ENCODE measurements at regions not wholly inside any gene's neighbourhood (a gene's known extent, or its start where the extent isn't known, plus 50 kb on each side); places are given as distances from the start of the nearest gene placed in this dataset.

DNA sequence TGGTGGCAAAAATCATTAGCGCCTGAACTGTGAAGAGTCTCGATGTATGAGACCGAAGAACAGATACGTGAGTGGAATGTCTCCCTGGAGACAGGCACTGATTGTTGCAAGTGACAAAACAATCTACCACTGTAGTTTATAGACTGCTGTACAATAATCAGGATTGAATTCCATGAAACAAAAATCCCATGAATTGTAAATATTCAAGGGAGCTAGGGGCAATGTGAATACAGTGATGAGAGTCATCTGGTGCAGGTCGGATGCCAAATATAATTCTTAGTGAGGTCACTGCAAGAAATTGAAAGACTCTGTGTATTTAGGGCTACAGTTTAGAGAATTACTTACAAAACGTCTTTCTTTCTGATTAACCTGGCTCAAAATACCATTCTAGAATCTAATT, 594.4 kb upstream of the VSTM2A start:
- Histone ChIP-seq H3K4me3 (no peak overlapping the region), H3K27ac (no peak overlapping the region), H3K4me1 (no peaks in the 10 kb centered on the region), H3K27me3 (no peaks in the 10 kb centered on the region), H3K9me3 (no peaks in the 10 kb centered on the region), H3K36me3 (ENCODE audit: low read depth, missing control alignments) (no peaks in the 10 kb centered on the region)
- intact Hi-C loops (cut with DNase I; ENCODE audit: low total_unique reads) = no loop called here
- no peak for TF ChIP-seq POLR2A (IDR thresholded peaks at IDR 0.05)
- TF ChIP-seq, protein P1, sequence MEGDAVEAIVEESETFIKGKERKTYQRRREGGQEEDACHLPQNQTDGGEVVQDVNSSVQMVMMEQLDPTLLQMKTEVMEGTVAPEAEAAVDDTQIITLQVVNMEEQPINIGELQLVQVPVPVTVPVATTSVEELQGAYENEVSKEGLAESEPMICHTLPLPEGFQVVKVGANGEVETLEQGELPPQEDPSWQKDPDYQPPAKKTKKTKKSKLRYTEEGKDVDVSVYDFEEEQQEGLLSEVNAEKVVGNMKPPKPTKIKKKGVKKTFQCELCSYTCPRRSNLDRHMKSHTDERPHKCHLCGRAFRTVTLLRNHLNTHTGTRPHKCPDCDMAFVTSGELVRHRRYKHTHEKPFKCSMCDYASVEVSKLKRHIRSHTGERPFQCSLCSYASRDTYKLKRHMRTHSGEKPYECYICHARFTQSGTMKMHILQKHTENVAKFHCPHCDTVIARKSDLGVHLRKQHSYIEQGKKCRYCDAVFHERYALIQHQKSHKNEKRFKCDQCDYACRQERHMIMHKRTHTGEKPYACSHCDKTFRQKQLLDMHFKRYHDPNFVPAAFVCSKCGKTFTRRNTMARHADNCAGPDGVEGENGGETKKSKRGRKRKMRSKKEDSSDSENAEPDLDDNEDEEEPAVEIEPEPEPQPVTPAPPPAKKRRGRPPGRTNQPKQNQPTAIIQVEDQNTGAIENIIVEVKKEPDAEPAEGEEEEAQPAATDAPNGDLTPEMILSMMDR (IDR thresholded peaks at IDR 0.05) = no peak
- no peak for DNase-seq
- WGBS, 2 donors = 42 to 53% methylated on average over 6 of the region's 6 CpGs

DNA sequence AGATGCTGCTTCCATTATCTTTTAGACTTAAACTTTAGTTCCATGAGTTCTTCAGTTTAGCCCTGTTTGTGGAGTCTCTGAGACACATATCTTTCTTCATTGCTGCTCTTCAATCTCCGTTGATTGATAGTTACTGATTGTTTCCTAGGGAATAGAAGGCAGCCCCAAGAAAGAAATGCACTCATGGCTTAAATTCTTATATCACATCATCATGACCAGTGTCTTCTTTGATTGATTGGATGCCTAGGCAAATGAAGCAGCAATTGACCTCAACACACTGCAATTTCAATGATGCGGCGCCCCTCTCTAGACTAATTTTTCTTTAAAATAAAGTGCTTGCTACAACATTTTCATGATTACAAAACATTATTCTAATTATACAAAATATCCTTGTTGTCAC, 576.5 kb upstream of the VSTM2A start:
- intact Hi-C loops (cut with DNase I; ENCODE audit: low total_unique reads) = no loop called here
- TF ChIP-seq, protein P1 (IDR thresholded peaks at IDR 0.05) = no peak
- TF ChIP-seq POLR2A (IDR thresholded peaks at IDR 0.05) = no peak
- H3K4me1 ChIP-seq = no peaks in the 10 kb centered on the region
- no peaks in the 10 kb centered on the region for H3K9me3 ChIP-seq
- no peak for DNase-seq
- no peaks in the 10 kb centered on the region for H3K27me3 ChIP-seq
- H3K36me3 ChIP-seq (ENCODE audit: low read depth, missing control alignments) = no peaks in the 10 kb centered on the region
- H3K27ac ChIP-seq = no peak overlapping the region
- H3K4me3 ChIP-seq = no peak overlapping the region
- WGBS, 2 donors = 92 to 96% methylated on average over 3 of the region's 3 CpGs

DNA sequence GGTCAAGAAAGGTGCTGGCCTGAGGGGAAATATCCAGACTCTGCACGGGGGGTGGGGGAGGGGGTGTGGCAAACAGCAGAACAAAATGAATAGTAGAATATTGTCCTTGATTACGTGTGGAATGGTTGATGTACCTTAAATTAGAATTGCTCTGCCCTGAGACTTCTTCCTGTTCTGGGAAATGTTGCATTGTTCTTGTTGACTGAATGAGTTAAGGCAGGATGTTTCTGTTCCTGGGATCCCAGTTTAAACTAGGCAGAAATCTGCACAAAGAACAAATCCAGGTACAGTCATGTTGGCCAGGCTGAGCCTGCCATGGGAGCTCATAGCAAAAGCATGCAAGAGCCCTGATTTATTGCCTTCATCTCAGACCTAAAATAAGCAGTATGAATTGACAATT, 558.7 kb upstream of the VSTM2A start:
- intact Hi-C loops (cut with DNase I; ENCODE audit: low total_unique reads) = no loop called here
- no peak overlapping the region for H3K4me3 ChIP-seq
- no peaks in the 10 kb centered on the region for H3K27me3 ChIP-seq
- H3K9me3 ChIP-seq = no peaks in the 10 kb centered on the region
- TF ChIP-seq, protein P1 (IDR thresholded peaks at IDR 0.05) = no peak
- TF ChIP-seq POLR2A (IDR thresholded peaks at IDR 0.05) = no peak
- H3K27ac ChIP-seq = no peak overlapping the region
- no peaks in the 10 kb centered on the region for H3K36me3 ChIP-seq (ENCODE audit: low read depth, missing control alignments)
- no peaks in the 10 kb centered on the region for H3K4me1 ChIP-seq
- 42 to 54% methylated on average over 2 of the region's 2 CpGs for WGBS, 2 donors
- no peak for DNase-seq

DNA sequence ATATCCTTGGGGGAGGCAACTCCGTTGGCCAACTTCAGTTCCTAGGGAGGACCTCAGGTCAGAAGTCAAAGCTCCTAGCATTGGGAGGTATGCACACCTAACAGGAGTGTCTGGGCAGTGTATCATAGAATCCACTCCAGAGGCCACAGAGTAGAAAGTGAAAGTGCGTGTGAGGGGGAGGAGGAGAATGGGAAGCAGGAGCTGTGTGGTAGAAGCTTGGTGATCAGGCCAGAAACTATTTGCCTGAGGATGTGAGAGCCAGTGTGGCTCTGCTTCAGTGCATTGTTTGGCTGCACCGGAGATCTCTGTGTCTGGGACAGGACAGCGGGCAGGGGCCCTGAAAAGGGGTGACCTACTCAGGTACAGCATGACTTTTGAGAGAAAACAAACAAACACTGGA, 557.4 kb upstream of the VSTM2A start:
- no peaks in the 10 kb centered on the region for H3K27me3 ChIP-seq
- H3K36me3 ChIP-seq (ENCODE audit: low read depth, missing control alignments) = no peaks in the 10 kb centered on the region
- TF ChIP-seq POLR2A (IDR thresholded peaks at IDR 0.05) = no peak
- TF ChIP-seq, protein P1 (IDR thresholded peaks at IDR 0.05) = no peak
- H3K4me1 ChIP-seq = no peaks in the 10 kb centered on the region
- WGBS, 2 donors = 59 to 83% methylated on average over 4 of the region's 4 CpGs
- intact Hi-C loops (cut with DNase I; ENCODE audit: low total_unique reads) = no loop called here
- no peak overlapping the region for H3K4me3 ChIP-seq
- no peak overlapping the region for H3K27ac ChIP-seq
- no peak for DNase-seq
- no peaks in the 10 kb centered on the region for H3K9me3 ChIP-seq

DNA sequence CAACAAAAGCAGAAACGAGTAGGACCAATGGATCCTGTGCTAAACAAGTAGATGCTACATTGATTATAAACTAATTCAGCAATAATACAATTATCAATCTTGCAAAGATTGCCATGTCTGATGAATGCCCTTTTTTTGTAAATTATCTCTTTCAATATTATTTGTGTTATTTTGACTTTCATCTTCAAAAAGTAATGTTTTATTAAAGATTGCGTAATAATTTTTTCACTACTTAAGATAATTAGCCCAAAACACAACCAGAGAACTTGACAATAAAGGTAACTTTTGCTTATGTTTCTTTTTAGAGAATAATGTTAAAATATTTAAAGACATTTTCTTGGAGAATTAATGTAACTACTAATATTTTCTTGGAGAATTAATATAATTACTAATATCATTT, 553.8 kb upstream of the VSTM2A start:
- Histone ChIP-seq H3K4me1 (no peaks in the 10 kb centered on the region), H3K36me3 (ENCODE audit: low read depth, missing control alignments) (no peaks in the 10 kb centered on the region), H3K9me3 (no peaks in the 10 kb centered on the region), H3K4me3 (no peak overlapping the region), H3K27ac (no peak overlapping the region), H3K27me3 (no peaks in the 10 kb centered on the region)
- DNase-seq = no peak
- 90 to 91% methylated on average over 2 of the region's 2 CpGs for WGBS, 2 donors
- intact Hi-C loops (cut with DNase I; ENCODE audit: low total_unique reads) = no loop called here
- TF ChIP-seq, protein P1 (IDR thresholded peaks at IDR 0.05) = no peak
